Gastroesophageal sphincter (tissue), 4 donors: ENCODE measurements at regions not wholly inside any gene's neighbourhood (a gene's known extent, or its start where the extent isn't known, plus 50 kb on each side); places are given as distances from the start of the nearest gene placed in this dataset.

Source experiments
- ATAC-seq: fragments of 150-250 bp; one replicate; pipeline ENCODE4 v1.9.1; 2016; ENCODE audit warnings: mild to moderate bottlenecking, moderate library complexity
- H3K27ac ChIP-seq, 4 donors: fragments of 200-600 bp; sonication (generic) in 3 of 4; 1 replicate in 3 of 4; 2 replicates in 1 of 4; pipeline ENCODE4 v1.5.1; 2016 to 2019
- H3K27me3 ChIP-seq: fragments of 200-600 bp; sonication (generic); one replicate; pipeline ENCODE4 v1.5.1; 2019
- H3K36me3 ChIP-seq, 2 donors: fragments of 200-600 bp; sonication (generic); one replicate each; pipeline ENCODE4 v1.5.1; 2019; ENCODE audit warnings: control low read depth in 1 of 2
- H3K4me1 ChIP-seq, 3 donors: fragments of 200-600 bp; sonication (generic); 1 replicate in 2 of 3; 2 replicates in 1 of 3; pipeline ENCODE4 v1.5.1; 2016 to 2019; ENCODE audit warnings: control low read depth in 2 of 3
- H3K4me3 ChIP-seq, 2 donors: fragments of 200-600 bp; sonication (generic); one replicate each; pipeline ENCODE4 v1.5.1; 2019; ENCODE audit warnings: mild to moderate bottlenecking in 1 of 2, moderate library complexity in 1 of 2
- H3K9me3 ChIP-seq, 3 donors: fragments of 200-600 bp; sonication (generic); one replicate each; pipeline ENCODE4 v1.5.1; 2017 to 2019; ENCODE audit warnings: control low read depth in 2 of 3
- CTCF ChIP-seq, 4 experiments: fragments of 200-600 bp in 2 of 4; fragments of 450-650 bp in 2 of 4; sonication (generic) in 1 of 4; IDR thresholded peaks; one replicate each; pipeline ENCODE4 v1.5.1; 2017 to 2019; ENCODE audit warnings: antibody characterized with exemption in 4 of 4, mild to moderate bottlenecking in 2 of 4, moderate library complexity in 2 of 4
- EP300 ChIP-seq: sonication (generic); formaldehyde crosslinking; IDR thresholded peaks from one replicate; pipeline ENCODE4 v1.6.1; 2017; ENCODE audit warnings: antibody characterized with exemption, mild to moderate bottlenecking
- POLR2A ChIP-seq, 2 donors: fragments of 450-650 bp; IDR thresholded peaks; one replicate each; pipeline ENCODE4 v1.6.1; 2017; ENCODE audit warnings: antibody characterized with exemption in 2 of 2, mild to moderate bottlenecking in 2 of 2, moderate library complexity in 1 of 2
- POLR2AphosphoS5 ChIP-seq: sonication (generic); formaldehyde crosslinking; IDR thresholded peaks from one replicate; pipeline ENCODE4 v1.6.1; 2017; ENCODE audit warnings: antibody characterized with exemption
- WGBS, 2 donors: methylation state at CpG; one replicate each; pipeline ENCODE4 v1.1.5; 2018; ENCODE audit warnings: low coverage in 1 of 2; 5-methylcytosine and 5-hydroxymethylcytosine counted together

- no peaks in the 10 kb centered on the region for H3K36me3 ChIP-seq
- WGBS, 2 donors, result 56 to 84% methylated on average over 4 to 5 of the region's 6 CpGs
- no peaks in the 10 kb centered on the region for H3K4me1 ChIP-seq
- TF ChIP-seq POLR2AphosphoS5, result no peak
- no peak for TF ChIP-seq POLR2A (IDR thresholded peaks at IDR 0.05)
- no peak for TF ChIP-seq CTCF (IDR thresholded peaks at IDR 0.05)
- no peak for TF ChIP-seq EP300
- no peaks in the 10 kb centered on the region for H3K27me3 ChIP-seq
- no peak overlapping the region for H3K27ac ChIP-seq
- H3K4me3 ChIP-seq, result no peak overlapping the region
- ATAC-seq, result no peak
- peaks cover 0 to 12% (median 0%) of the 10 kb centered on the region in 3 donors for H3K9me3 ChIP-seq
Observed at GRCh38 chr4:185987961-185988627, 80.9 kb upstream of the TLR3 start.

- Histone ChIP-seq H3K36me3 (no peaks in the 10 kb centered on the region), H3K27me3 (no peaks in the 10 kb centered on the region), H3K27ac (no peak overlapping the region), H3K4me1 (no peaks in the 10 kb centered on the region), H3K9me3 (no peaks in the 10 kb centered on the region), H3K4me3 (no peak overlapping the region)
- TF ChIP-seq POLR2AphosphoS5, result no peak
- WGBS, 2 donors, result 66 to 75% methylated on average over 3 of the region's 3 CpGs
- ATAC-seq, result no peak
Observed at GRCh38 chr4:185991770-185992169, 77.2 kb upstream of the TLR3 start.

- Histone ChIP-seq H3K9me3 (no peaks in the 10 kb centered on the region), H3K4me3 (no peak overlapping the region), H3K27ac (no peak overlapping the region), H3K4me1 (no peaks in the 10 kb centered on the region), H3K36me3 (no peaks in the 10 kb centered on the region), H3K27me3 (no peaks in the 10 kb centered on the region)
- WGBS, 2 donors, result 58 to 90% methylated on average over 2 of the region's 2 CpGs
- TF ChIP-seq EP300 (no peak), POLR2A (IDR thresholded peaks at IDR 0.05) (no peak), POLR2AphosphoS5 (no peak), CTCF (IDR thresholded peaks at IDR 0.05) (no peak)
- ATAC-seq, result no peak
Observed at GRCh38 chr4:185992585-185992984, 76.4 kb upstream of the TLR3 start.

- H3K27ac ChIP-seq, result no peak overlapping the region
Observed at GRCh38 chr4:185993328-185993973, 75.5 kb upstream of the TLR3 start.

GRCh38 chr4:185994750-185995149 is 74.2 kb upstream of the TLR3 start:
- peaks cover 0 to 13% (median 0%) of the 10 kb centered on the region in 3 donors for H3K4me1 ChIP-seq
- no peak for ATAC-seq
- no peak overlapping the region for H3K4me3 ChIP-seq
- no peak for TF ChIP-seq EP300
- TF ChIP-seq POLR2A (IDR thresholded peaks at IDR 0.05), result no peak
- no peak for TF ChIP-seq CTCF (IDR thresholded peaks at IDR 0.05)
- no peak for TF ChIP-seq POLR2AphosphoS5
- H3K9me3 ChIP-seq, result no peaks in the 10 kb centered on the region
- H3K27me3 ChIP-seq, result no peaks in the 10 kb centered on the region
- 75% methylated on average over 1 of the region's 1 CpG; no CpG with 5 or more reads in 1 of the 2 donors for WGBS, 2 donors
- H3K27ac ChIP-seq, result no peak overlapping the region
- H3K36me3 ChIP-seq, result no peaks in the 10 kb centered on the region

More at GRCh38 chr4:185993328-185993973, 75.5 kb upstream of the TLR3 start:
- Histone ChIP-seq H3K27me3 (no peaks in the 10 kb centered on the region), H3K4me3 (no peak overlapping the region), H3K4me1 (peaks cover 0 to 2% (median 0%) of the 10 kb centered on the region in 3 donors), H3K9me3 (no peaks in the 10 kb centered on the region), H3K36me3 (no peaks in the 10 kb centered on the region)
- 77 to 79% methylated on average over 6 of the region's 6 CpGs for WGBS, 2 donors
- no peak for TF ChIP-seq CTCF (IDR thresholded peaks at IDR 0.05)
- TF ChIP-seq POLR2A (IDR thresholded peaks at IDR 0.05), result no peak
- ATAC-seq, result no peak
